ENCODE measurements at regions not wholly inside any gene's neighbourhood (a gene's known extent, or its start where the extent isn't known, plus 50 kb on each side); places are given as distances from the start of the nearest gene placed in this dataset.

GRCh38 chr11:11738370-11738769 lies 103.4 kb upstream of the USP47 start:
- ATAC-seq: no peak

GRCh38 chr11:11735586-11735985 lies 106.2 kb upstream of the USP47 start:
- intact Hi-C loops (cut with DNase I): loop anchor here in 1 of 10 donors (5.0 kb wide), 1 partner anchor 98 kb away; no protein-coding TSS in a partner anchor
- WGBS, 4 donors: 79 to 85% (median 84%) methylated on average over 5 of the region's 5 CpGs
- ATAC-seq: no peak

More at GRCh38 chr11:11738370-11738769, 103.4 kb upstream of the USP47 start:
- WGBS, 4 donors: 92 to 98% (median 94%) methylated on average over 2 of the region's 2 CpGs
- Histone ChIP-seq H3K4me1 (no peaks in the 10 kb centered on the region), H3K4me3 (no peak overlapping the region), H3K27ac (no peak overlapping the region), H3K27me3 (no peaks in the 10 kb centered on the region), H3K9me3 (no peaks in the 10 kb centered on the region), H3K36me3 (no peaks in the 10 kb centered on the region)
- DNase-seq: no peak
- intact Hi-C loops (cut with DNase I): loop anchor here in 1 of 10 donors (5.0 kb wide), 1 partner anchor 101 kb away; no protein-coding TSS in a partner anchor
- TF ChIP-seq CTCF (IDR thresholded peaks at IDR 0.05) (no peak), POLR2A (IDR thresholded peaks at IDR 0.05) (no peak)

GRCh38 chr11:11733246-11733747 lies 108.5 kb upstream of the USP47 start:
- Histone ChIP-seq H3K4me1 (no peaks in the 10 kb centered on the region), H3K4me3 (no peak overlapping the region), H3K27ac (no peak overlapping the region), H3K9me3 (no peaks in the 10 kb centered on the region), H3K27me3 (no peaks in the 10 kb centered on the region), H3K36me3 (no peaks in the 10 kb centered on the region)
- TF ChIP-seq CTCF (IDR thresholded peaks at IDR 0.05) (no peak), POLR2A (IDR thresholded peaks at IDR 0.05) (no peak)
- no peak for DNase-seq
- intact Hi-C loops (cut with DNase I): no loop called here
- WGBS, 4 donors: 92 to 96% (median 95%) methylated on average over 8 of the region's 8 CpGs
- no peak for ATAC-seq

More at GRCh38 chr11:11735586-11735985, 106.2 kb upstream of the USP47 start:
- Histone ChIP-seq H3K27ac (no peak overlapping the region), H3K9me3 (no peaks in the 10 kb centered on the region), H3K4me1 (no peaks in the 10 kb centered on the region), H3K4me3 (no peak overlapping the region), H3K27me3 (no peaks in the 10 kb centered on the region), H3K36me3 (no peaks in the 10 kb centered on the region)
- TF ChIP-seq CTCF (IDR thresholded peaks at IDR 0.05) (no peak), POLR2A (IDR thresholded peaks at IDR 0.05) (no peak)
- no peak for DNase-seq

GRCh38 chr11:11732116-11732515 lies 109.7 kb upstream of the USP47 start:
- H3K4me1 ChIP-seq: no peaks in the 10 kb centered on the region
- no peak overlapping the region for H3K4me3 ChIP-seq
- H3K36me3 ChIP-seq: no peaks in the 10 kb centered on the region
- TF ChIP-seq POLR2A (IDR thresholded peaks at IDR 0.05) (no peak), CTCF (IDR thresholded peaks at IDR 0.05) (no peak)
- ATAC-seq (no peak), DNase-seq (no peak)
- WGBS, 4 donors: 94 to 99% (median 95%) methylated on average over 3 of the region's 3 CpGs
- intact Hi-C loops (cut with DNase I): no loop called here
- H3K9me3 ChIP-seq: no peaks in the 10 kb centered on the region
- no peak overlapping the region for H3K27ac ChIP-seq
- no peaks in the 10 kb centered on the region for H3K27me3 ChIP-seq
